SK-N-MC (cell line): ENCODE measurements at regions not wholly inside any gene's neighbourhood (a gene's known extent, or its start where the extent isn't known, plus 50 kb on each side); places are given as distances from the start of the nearest gene placed in this dataset.

Experiments
- DNase-seq: peaks from one replicate; pipeline ENCODE4 v3.0.0-alpha.2; 2011; ENCODE audit warnings: low read depth, low spot score
- H3K27ac ChIP-seq: fragments of 200-600 bp; sonication (generic); 2 replicates; pipeline ENCODE4 v1.5.1; 2016; ENCODE audit warnings: mixed run types
- H3K36me3 ChIP-seq: fragments of 200-600 bp; sonication (generic); 2 replicates; pipeline ENCODE4 v1.6.1; 2017; ENCODE audit warnings: antibody characterized with exemption, low read length, mixed read lengths; ENCODE audit not compliant: insufficient read depth
- H3K4me3 ChIP-seq: fragments of 200-600 bp; sonication (generic); 2 replicates; pipeline ENCODE4 v1.5.1; 2016
- H3K9ac ChIP-seq: fragments of 200-600 bp; sonication (generic); 2 replicates; pipeline ENCODE4 v1.8.0; 2017; ENCODE audit warnings: mixed run types, mixed read lengths; ENCODE audit not compliant: insufficient read length
- H3K9me3 ChIP-seq: fragments of 200-600 bp; sonication (generic); 2 replicates; pipeline ENCODE4 v1.6.1; 2017; ENCODE audit warnings: low read depth, mild to moderate bottlenecking, antibody characterized with exemption, low read length, moderate library complexity, mixed read lengths
- EZH2 ChIP-seq: fragments of 200-600 bp; sonication (generic); IDR thresholded peaks from one replicate; pipeline ENCODE4 v1.6.1; 2017; ENCODE audit warnings: antibody characterized with exemption
- FOXP2 ChIP-seq: optimal IDR thresholded peaks from 2 replicates; pipeline ENCODE3; 2011; ENCODE audit warnings: mild to moderate bottlenecking, moderate library complexity; ENCODE audit not compliant: insufficient read depth; ENCODE audit errors: extremely low read length, control extremely low read depth
- POLR2AphosphoS5 ChIP-seq: IDR thresholded peaks from 2 replicates; pipeline ENCODE4 v1.6.1; 2012; ENCODE audit warnings: mild to moderate bottlenecking, low read depth, low read length, borderline replicate concordance

- DNase-seq = peak; percentile 78
- TF ChIP-seq FOXP2 (peak; percentile 21), POLR2AphosphoS5 (no peak), EZH2 (no peak)
- H3K4me3 ChIP-seq = peak overlapping the region; percentile 69
- peak overlapping the region; percentile 95 for H3K27ac ChIP-seq
- no peaks in the 10 kb centered on the region for H3K36me3 ChIP-seq
- H3K9ac ChIP-seq = peak overlapping the region; percentile 49
- H3K9me3 ChIP-seq = no peaks in the 10 kb centered on the region
These were observed 302.1 kb downstream of the NR2F1-AS1 start for GRCh38 chr5:93278896-93279295.

GRCh38 chr5:93277051-93277450 is 304.0 kb downstream of the NR2F1-AS1 start:
- Histone ChIP-seq H3K9ac (no peak overlapping the region), H3K9me3 (no peaks in the 10 kb centered on the region), H3K36me3 (no peaks in the 10 kb centered on the region), H3K27ac (peak overlapping the region; percentile 14; the same call in 1 of the 2 replicates), H3K4me3 (no peak overlapping the region)
- DNase-seq = no peak
- TF ChIP-seq FOXP2 = no peak

- Histone ChIP-seq H3K36me3 (no peaks in the 10 kb centered on the region), H3K9me3 (no peaks in the 10 kb centered on the region), H3K9ac (no peak overlapping the region), H3K4me3 (no peak overlapping the region), H3K27ac (no peak overlapping the region)
- no peak for DNase-seq
- TF ChIP-seq POLR2AphosphoS5 (no peak), EZH2 (no peak), FOXP2 (no peak)
These were observed 305.6 kb downstream of the NR2F1-AS1 start for GRCh38 chr5:93275376-93275775.

DNA sequence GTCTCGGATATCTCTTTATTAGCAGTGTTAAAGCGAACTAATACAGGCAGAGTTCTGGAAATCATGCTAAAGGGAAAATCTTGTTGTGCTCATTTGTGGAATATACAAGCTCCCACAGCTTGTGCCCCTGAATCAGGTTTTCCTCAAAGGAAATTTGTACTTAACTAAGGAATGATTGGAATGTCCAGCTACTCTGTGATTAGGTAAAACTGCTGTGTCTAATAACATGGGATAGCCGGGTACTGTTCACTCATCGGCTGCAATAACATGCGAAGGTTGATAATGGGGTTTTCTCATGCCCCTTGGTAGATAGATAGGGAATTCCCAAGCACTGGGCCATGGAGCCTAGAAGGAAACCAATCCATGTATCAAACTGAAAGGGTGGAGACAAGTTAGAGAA is 306.7 kb downstream of the NR2F1-AS1 start:
- H3K27ac ChIP-seq = no peak overlapping the region
- H3K36me3 ChIP-seq = no peaks in the 10 kb centered on the region
- H3K9ac ChIP-seq = no peak overlapping the region
- TF ChIP-seq FOXP2 (no peak), EZH2 (no peak), POLR2AphosphoS5 (no peak)
- no peaks in the 10 kb centered on the region for H3K9me3 ChIP-seq
- DNase-seq = no peak
- H3K4me3 ChIP-seq = no peak overlapping the region

DNA sequence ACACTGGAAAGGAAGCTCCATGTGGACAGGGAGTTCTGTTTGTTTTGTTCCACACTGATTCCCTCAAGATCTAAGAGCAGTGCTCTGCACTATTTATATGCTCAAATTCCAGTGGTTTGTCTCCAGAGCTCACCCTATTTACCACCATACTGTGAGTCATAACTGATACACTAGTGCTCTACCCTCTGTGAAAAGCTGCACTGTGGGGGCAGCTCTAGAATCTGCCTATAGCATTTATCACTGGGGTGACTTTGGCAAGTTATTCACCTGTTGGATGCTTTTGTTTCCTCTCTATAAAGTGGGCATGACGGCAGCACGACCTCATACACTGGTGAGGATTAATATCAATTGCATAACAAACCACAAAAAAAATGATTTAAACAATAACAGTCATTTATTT is 307.8 kb downstream of the NR2F1-AS1 start:
- no peaks in the 10 kb centered on the region for H3K36me3 ChIP-seq
- DNase-seq = no peak
- H3K9me3 ChIP-seq = no peaks in the 10 kb centered on the region
- H3K27ac ChIP-seq = no peak overlapping the region
- no peak overlapping the region for H3K9ac ChIP-seq
- TF ChIP-seq EZH2 = no peak
- no peak for TF ChIP-seq POLR2AphosphoS5
- TF ChIP-seq FOXP2 = no peak
- H3K4me3 ChIP-seq = no peak overlapping the region

DNA sequence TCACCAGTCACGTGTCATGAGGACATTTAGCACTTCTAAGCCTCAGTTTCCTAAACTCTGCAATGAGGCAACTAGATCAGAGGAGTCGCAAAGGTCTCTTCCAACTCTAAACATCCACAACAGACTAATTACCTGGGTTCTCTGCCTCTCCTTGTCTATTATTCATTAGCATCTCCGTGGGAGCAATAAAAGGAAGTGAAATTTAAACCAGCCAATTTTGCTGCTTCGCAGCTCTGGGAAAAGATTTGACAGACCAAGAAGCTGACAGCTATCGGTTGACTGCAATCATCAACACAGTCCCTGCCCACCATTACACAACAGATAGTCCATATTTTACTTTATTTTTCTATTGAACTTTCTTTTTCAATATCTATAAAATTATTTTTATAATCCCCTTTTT is 308.9 kb downstream of the NR2F1-AS1 start:
- Histone ChIP-seq H3K27ac (no peak overlapping the region), H3K4me3 (no peak overlapping the region), H3K36me3 (no peaks in the 10 kb centered on the region), H3K9me3 (no peaks in the 10 kb centered on the region), H3K9ac (no peak overlapping the region)
- TF ChIP-seq EZH2 (no peak), POLR2AphosphoS5 (no peak), FOXP2 (no peak)
- no peak for DNase-seq

DNA sequence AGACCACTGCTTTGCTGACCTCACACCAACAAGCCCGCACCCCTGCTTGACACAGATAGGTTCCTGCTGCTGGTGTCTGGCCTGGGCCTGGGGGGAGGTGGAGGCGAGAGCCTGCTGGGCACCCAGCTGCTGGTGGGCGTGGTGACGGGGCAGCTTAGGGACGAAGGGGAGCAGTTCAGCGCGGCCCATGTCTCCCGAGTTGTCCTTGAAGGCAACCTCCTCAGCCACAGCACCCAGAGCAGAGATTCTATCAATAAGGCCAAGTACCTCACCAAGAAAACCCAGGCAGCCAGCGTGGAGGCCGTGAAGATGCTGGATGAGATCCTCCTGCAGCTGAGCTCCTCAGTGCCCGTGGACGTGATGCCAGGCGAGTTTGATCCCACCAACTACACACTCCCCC is 313.3 kb downstream of the NR2F1-AS1 start:
- no peaks in the 10 kb centered on the region for H3K9me3 ChIP-seq
- H3K9ac ChIP-seq = no peak overlapping the region
- no peak for TF ChIP-seq POLR2AphosphoS5
- TF ChIP-seq EZH2 = no peak
- TF ChIP-seq FOXP2 = no peak
- no peak overlapping the region for H3K4me3 ChIP-seq
- no peaks in the 10 kb centered on the region for H3K36me3 ChIP-seq
- no peak overlapping the region for H3K27ac ChIP-seq
- no peak for DNase-seq

GRCh38 chr5:93267276-93267675 is 313.7 kb downstream of the NR2F1-AS1 start:
- no peak overlapping the region for H3K9ac ChIP-seq
- H3K4me3 ChIP-seq = no peak overlapping the region
- no peaks in the 10 kb centered on the region for H3K36me3 ChIP-seq
- no peak for DNase-seq
- H3K9me3 ChIP-seq = no peaks in the 10 kb centered on the region
- TF ChIP-seq FOXP2 (no peak), POLR2AphosphoS5 (no peak), EZH2 (no peak)
- H3K27ac ChIP-seq = no peak overlapping the region

DNA sequence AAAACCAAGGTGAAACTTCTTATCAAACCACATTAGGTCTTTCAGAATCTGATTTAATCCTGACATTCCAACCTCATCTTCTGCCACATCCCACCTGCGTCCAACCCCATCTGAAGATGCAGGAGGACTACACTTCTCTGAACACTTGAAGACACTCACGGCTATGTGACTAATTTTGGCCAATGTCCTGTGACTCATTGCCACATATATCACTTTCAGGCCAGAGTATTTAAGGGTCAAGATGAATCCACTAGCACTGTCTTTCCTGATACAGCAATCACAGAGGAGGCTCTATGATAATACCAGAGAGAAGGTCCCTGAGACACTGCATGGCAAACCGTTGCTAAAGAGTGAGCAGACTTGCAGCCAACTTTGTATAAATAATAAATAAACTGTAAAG is 323.4 kb downstream of the NR2F1-AS1 start:
- no peak overlapping the region for H3K4me3 ChIP-seq
- H3K9ac ChIP-seq = no peak overlapping the region
- no peaks in the 10 kb centered on the region for H3K36me3 ChIP-seq
- no peak overlapping the region for H3K27ac ChIP-seq
- no peaks in the 10 kb centered on the region for H3K9me3 ChIP-seq
- no peak for TF ChIP-seq POLR2AphosphoS5
- TF ChIP-seq FOXP2 = no peak
- no peak for TF ChIP-seq EZH2
- DNase-seq = no peak
